NCI-H526 (cell line): ENCODE measurements at regions not wholly inside any gene's neighbourhood (a gene's known extent, or its start where the extent isn't known, plus 50 kb on each side); places are given as distances from the start of the nearest gene placed in this dataset.
A peak's percentile ranks its signal among the peaks of the same experiment; 100 is the strongest.
"Not testable (repeated sequence)": the region's sequence is repeated elsewhere in the genome, so short reads cannot be mapped to it uniquely, and the experiment has no call there.

ENCODE experiments used
- DNase-seq, 2 experiments: peaks; one replicate each; lab custom pipeline; 2025; lab: John Stamatoyannopoulos, UW

DNA sequence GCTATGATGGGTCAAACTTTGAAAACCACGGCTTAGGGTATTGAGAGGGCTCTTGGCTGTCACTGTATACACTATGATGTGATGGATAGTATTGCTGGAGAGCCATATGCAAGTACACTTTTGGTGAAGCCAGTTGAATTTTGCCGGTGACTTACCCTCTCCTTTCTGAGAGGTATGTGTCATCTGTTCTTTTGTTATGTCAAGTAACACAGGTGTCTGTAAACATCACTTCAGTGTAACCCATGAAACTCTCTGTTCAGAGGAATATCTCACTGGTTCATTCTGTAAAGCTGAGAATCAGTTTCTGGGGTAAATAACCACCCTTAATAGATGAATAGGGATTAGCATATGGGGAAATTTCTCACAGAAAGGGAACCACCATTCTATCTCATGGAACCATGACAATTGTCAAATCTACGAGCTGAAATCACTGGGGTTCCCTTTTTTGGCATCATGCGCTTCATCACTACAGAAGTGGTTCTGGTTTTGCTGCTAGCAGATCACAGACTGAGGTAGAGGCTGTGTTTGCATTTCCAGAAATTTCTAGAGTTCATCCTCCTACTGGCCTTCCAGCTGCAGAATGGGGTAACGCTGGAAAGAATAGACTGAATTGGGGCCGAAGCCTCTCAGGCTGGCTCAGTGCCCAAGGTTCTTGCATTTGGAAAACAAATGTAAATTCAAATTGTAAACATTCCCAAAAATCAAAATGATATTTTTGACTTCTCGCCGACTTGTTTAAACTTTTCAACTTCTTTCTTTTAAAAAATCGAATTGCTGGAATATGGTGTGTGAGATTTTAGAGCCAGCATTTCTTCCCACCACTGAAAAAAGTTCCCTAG is 83.3 kb upstream of the CREB5 start:
- DNase-seq: no peak

DNA sequence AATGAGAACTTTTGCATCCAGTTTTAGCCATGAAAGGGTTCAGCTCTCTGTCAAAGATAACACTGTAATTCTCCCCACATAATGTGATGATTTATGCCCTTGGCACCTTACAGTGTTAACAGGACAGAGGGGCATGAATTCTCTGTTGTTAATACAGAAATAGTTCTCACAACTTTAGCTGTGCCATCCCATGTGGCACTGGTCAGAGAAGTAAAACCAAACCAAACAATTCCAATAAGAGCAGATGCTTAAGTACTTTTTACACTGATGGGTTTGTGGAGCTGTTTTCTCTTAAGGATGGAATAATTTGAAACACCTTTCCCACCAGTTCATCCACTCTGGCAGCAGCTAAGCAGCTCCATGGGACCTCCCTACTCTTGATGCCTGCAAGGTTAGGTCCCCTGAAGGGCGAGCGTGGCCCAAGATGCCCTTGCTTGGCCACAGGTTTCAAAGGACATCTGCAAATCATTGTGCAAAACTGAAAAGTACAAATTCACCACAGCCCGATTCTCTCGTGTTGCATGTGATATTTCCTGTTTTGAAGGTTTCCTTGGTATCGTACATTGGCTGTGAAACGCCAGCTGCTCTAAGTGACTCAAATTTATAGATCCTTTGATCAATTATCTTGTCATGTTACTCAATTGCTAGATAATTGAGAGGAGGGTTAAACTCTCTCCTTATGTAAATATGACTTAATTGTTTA is 82.5 kb upstream of the CREB5 start:
- no peak for DNase-seq

DNA sequence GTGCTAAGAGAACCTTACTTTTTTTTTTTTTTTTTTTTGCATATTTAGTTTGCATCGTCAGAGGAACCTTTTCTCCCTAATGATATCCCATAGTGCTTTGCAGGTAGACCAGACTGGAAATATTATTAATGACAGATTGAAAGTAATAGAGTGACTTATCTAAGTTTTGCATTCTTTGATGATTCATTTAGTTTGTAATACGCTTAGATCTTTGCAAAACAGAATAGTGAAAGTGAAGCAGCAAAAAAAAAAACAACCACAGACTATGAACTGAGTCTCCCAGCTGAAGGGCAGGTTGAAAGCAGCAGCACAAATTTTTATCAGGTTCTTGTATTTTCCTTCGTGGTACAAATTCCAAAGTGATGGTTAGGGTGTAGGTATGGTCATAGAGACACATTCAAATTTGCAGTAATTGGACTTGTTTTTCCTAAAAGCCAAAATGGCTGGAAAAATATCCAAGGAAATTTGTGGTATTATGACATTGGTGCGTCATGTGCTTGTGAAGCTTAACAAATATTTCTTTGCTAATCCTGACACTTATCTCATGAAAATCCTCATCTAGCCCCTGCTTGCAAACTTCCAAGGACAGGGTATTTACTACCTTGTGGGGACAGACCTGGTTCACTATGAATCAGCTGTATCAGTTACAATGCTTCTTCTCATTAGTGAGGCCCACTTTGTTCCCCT is 81.8 kb upstream of the CREB5 start:
- DNase-seq: no peak

DNA sequence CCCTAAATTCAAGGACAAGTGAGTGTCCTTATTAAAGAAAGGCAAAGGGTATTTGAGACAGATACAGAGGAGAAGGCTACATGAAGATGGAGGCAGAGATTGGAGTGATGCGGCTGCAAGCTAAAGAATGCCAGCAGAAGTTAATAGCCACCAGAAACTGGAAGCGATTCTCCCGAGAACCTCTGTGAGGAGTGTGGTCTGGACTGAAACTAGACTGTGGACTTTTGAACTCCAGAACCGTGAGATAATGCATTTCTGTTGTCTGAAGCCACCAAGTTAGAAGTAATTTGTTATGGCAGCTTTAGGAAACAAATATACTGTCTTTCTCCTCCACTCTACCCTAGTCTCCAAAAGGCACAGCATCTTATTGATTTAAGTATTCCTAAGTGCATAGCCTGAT is 80.3 kb upstream of the CREB5 start:
- no peak for DNase-seq

DNA sequence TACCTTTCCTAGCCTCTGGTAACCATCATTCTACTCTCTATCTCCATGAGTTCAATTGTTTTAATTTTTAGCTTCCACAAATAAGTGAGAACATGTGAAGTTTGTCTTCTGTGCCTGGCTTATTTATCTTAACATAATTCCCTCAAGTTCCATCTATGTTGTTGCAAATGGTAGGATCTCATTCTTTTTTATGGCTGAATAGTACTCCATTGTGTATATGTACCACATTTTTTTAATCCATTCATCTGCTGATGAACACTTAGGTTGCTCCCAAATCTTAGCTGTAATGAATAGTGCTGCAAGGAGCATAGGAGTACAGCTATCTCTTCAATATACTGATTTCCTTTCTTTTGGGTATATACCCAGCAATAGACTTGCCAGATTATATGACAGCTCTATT is 78.8 kb upstream of the CREB5 start:
- not testable (repeated sequence) for DNase-seq

DNA sequence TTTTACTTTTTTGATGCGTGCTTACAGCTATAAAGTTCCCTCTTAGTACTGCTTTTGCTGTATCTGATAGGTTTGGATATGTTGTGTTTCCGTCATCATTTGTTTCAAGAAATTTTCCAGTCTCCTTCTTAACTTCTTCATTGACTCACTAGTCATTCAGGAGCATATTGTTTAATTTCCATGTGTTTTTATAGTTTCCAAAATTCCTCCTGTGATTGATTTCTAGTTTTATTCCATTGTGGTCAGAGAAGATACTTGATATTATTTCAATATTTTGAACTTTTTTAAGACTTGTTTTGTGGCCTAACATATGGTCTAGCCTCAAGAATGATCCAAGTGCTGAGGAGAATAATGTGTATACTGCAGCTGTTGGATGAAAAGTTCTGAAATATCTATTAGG is 75.5 kb upstream of the CREB5 start:
- DNase-seq: no peak

DNA sequence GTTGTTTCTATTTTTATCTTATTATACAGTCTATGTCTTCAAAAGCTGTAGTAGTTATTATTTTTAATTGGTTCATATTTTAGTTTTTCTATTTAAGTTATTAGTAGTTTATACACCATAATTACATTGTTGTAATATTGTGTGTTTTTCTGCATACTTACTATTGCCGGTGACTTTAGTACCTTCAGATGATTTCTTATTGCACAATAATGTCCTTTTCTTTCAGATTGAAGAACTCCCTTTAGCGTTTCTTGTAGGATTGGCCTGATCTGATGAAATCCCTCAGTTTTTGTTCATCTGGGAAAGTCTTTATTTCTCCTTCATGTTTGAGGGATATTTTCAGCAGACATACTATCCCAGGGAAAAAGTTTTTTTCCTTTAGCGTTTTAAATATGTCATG is 74.3 kb upstream of the CREB5 start:
- no peak for DNase-seq

DNA sequence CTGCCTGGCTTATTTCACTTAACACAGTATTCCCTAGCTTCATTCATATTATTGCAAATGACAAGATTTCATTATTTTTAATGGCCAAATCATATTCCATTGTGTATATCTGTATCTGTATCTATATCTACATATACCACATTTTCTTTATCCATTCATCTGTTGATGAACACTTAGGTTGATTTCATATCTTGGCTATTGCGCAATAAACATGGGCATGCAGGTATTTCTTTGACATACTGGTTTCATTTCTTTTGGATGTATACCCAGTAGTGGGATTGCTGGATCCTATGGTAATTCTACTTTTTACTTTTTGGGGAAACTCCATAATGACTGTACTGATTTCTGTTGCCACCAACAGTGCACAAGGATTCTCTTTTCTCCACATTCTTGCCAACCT is 68.9 kb upstream of the CREB5 start:
- DNase-seq: no peak

DNA sequence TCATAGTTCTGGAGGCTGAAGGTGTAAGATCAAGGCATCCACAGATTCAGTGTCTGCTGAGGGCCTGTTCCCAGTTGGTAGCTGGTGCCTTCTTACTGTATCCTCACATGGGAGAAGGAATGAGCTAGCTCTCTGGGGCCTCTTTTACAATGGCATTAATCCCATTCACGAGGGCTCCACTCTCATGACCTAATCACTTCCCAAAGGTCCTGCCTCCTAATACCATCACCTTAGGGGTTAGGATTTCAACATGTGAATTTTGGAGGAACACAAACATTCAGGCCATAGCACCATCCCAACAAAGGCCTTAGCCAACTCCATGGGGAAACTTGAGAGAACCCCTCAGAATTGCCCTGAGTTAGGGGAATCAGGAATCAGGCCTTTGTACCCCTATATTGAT is 66.1 kb upstream of the CREB5 start:
- no peak for DNase-seq

DNA sequence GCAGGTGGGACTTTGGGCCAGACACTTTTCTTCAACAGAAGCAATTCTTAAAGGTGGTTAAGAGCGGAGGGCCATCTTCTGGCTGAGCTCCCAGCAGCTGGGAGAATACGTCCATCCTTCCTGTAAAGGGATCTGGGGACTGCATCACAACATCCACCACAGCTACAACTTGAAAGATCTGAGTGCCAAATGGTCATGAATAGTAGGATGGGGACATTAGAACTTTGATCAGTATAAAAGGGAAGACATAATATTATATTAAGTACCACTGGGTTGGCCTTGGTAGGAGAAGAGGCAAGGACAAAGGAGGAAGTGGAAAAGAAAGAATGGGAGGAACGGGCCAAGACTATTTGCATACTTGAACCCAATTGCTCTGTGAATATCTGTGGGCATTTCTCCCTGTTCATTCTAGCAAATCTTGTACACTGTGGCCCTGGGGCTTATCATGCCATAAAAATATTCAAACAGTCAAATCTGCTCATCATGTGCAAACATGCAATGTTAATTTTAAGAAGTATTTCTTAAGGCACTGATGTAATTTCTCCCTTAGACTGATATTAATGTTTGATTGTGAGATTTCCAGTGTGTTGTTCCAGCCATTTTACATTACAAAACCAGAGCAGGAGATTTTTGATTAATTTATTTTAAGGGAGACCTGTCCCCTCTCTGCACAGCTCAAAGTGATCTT is 65.5 kb upstream of the CREB5 start:
- peak in 1 of 2 experiments; percentile 29 for DNase-seq

DNA sequence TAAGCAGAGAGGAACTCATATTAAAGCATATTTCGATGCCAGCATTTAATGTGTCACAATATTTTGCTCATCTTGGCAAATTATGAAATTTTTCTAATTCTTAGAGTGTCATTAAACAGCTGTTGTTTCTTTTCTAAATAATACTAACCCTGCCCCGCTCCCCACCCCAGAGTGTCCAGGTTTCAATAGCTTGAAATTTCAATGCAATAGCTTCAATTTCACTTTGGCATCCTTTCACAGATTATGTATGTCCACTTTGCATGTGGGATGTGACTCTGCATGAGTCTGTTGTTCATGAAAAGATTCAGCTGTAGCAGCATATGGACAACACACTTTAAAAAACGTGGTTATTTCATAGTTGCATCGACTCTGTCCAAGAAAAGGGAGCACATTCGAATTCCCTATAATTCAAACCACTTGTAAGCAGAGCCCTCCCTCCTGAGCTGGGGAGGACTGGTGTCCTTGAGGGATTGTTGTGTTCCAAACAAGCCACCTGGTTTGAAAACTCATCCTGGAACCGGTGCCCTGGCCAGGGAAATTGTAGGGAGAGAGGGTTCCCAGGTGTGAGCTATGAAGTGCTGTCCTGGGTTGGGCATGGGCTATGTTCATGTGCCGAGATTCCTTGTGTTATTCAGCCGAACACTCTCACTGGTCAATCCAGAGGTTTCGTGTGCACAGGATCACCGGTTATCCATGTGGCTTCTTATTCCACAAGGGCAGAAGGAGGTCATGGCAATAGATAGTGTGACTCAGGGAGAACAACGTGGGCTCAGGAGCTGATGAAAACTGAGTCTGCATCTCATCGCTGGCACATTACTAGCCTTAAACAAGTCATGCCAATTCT is 64.6 kb upstream of the CREB5 start:
- no peak for DNase-seq

DNA sequence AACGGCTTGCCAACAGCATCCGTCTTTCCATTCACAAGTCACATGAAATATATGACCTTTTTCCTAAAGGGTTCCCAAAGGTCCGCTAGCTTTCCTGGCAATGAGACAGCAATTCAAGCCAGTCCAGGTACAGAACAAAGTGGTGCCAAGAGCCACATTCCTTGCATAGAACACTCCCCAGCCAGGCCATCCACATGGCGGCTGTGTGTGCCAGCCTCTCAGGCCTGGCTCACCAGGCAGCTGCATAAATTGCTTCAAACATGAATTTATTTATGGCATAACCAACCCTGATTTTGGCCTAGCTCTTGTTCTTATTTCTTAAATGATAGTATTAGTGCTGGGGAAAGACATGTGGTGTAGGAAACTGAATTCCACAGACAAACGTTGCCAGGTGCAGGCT is 63.7 kb upstream of the CREB5 start:
- DNase-seq: no peak

DNA sequence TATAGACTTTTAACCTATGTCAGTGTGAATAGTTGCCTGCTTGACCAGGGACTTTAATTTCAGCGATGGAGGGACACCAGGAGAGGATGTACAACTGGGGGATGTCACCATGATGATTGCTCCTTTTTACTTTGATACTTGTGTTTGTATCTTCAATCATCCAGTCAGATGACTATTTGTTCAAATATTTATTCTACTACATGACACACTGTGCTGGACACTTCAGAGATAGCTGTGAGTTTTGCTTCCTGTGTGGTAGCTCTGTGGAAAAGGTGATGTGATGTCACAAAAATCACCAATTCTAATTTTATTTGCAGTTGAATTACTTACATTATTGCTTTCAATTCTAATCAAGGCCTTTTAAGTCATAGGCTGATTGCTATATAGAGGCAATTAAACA is 62.7 kb upstream of the CREB5 start:
- no peak for DNase-seq

DNA sequence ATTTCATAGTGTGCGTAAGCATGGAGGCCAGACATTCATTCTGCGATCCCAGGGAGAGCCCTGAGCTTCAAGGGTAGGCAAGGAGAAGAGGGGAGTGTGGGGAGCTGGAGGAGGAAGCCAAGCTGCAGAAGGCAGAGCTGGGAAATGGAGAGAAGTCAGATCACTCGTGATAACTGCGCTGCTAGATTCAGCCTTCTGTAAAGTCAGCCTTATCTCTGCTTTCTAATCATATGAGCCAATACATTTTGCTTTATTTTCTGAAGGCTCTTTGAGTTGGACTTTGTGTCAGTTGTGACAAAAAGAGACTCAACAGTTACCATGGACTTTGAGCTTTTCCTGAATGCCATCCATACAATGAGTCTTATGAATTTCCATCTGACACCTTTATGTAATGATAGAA is 61.7 kb upstream of the CREB5 start:
- no peak for DNase-seq

DNA sequence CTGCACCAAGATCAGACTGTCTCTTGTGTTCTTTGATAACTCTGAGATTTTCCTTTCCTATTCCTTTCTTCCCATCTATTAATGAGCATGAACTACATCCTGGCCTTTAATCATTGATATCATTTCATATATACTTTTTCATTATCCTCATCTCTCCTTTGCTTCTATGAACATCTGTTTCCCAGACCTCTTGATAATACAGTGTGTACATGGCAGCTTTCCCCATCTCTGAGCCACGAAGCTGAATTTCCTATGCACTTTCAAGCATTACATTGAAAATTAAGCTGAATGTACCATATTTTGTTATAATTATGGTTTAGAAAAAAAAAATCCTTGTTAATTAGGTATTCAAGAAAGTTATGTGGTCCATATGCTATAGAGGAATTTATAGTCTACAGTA is 60.9 kb upstream of the CREB5 start:
- DNase-seq: no peak

DNA sequence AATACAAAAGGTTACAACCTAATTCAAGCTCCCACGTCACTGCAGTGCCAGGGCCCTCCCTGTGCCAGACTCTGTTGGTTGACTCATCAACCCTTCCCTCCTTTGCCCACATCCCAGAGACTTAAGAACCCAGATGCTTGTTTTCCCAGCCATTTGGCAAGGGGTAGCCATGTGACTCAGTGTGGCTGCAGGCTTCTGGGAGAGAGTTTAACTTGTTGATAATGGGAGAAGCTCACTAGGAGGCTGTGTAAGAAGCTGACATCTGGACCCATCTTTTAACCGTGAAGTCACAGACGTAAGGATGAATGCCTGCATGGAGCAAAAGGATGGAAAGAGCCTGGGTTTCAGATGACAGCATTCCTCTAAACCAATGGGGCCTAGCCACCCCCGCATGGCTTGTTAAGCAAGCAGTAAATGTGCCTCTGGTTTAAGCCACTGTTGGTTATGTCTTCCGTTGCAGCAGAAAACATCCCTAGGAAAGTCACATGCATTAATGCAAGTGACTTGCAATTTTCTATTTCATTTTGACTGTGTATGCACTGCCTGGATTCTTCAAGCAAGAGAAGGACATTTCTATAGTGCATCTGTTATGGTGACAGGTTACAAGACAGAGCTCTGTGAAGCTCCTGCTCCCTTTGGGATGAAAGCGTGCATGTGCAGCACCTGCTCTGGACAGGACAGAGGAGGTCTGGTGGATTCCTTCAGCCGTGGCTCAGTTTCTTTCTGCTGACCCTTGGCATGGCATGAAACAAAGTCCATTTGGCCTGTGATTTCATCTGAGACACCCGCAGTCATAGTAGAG is 57.5 kb upstream of the CREB5 start:
- no peak for DNase-seq

DNA sequence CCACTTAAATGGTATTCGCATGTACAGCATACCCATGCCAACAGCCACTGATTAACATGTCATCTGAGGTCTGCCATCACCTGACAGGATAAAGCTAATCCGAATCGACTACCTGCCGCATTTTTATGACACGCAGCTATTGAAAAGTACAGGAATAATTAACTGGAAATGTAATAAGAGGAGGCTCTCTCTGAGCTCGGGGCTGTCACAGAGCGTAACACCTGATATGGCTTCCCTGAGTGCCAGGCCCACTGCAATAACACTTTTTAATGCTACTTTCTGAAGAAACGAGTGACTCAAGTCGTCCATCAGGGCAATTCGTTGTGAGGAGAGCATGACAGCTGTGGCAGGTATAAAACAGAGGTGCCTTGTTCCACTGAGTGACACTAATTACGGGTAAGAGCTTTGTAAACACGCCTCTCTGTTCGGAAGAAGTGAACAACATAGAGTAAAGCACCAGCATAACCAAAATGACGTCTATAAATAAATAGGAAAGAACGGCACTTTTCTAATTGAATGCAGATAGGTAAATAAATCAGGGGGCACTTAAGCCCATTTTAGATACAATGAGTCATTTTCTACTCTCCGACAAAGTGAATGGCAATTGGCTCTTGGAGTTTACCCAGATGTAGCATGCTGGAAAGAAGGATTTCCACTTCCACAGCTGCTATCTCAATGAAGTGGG is 56.5 kb upstream of the CREB5 start:
- DNase-seq: peak; percentile 9 to 29

DNA sequence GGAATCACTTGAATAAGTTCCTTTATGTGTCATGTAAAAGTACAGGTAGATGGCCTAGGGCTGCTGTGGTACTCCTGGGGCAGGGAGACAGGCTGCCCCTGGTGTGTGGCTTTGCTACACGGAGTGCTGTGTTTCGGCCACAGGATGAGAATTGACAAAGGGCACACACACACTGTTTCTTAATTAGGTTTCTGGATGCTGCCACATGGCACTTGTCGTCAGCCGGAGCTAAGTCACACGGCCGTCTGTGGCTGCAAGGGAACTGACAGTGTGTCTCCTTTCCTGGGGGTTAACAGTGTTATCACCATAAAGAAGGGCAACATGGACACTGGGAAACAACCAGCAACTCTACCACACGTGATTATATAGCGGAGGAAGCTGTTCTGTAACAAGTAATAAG is 55.7 kb upstream of the CREB5 start:
- no peak for DNase-seq

DNA sequence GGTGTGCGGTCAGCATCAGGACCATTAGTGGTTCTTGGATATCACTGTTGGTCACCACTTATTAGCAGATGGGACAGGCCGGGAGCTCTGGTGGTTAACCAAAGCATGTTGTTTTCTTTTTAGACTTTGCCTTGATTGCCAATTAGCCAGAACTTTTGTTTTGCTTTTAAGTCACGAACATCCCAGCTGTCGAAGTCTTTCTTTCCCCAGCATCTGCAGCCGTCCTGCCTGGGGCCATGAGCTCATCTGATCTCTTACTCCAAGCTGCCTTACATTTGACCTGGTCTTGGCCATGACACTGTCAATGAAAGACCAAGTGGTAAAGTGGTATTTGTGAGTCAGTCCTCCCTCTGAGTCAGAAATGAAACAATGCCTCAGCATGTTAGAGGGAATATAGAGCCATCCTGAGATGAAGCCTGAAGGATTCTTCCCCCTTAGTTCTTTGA is 53.9 kb upstream of the CREB5 start:
- DNase-seq: no peak

DNA sequence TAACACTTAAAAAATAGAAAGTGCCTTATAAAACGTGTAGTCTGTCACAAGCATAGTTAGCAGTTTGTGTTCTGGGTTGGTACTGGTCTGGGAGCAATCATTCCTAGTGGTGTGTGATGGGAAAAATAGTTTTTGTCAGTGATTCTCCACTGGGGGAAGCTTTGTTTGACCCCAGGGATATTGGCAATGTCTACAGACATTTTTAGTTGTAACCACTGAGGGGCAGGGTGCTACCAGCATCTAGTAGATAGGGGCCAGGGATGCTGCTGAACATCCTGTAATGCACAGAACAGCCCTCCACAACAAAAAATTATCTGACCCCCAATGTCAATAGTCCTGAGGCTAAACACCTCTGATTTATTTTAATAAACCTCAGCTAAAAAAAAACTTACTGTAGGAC is 51.6 kb upstream of the CREB5 start:
- DNase-seq: peak in 1 of 2 experiments; percentile 6
